Hepatocyte (in vitro differentiated cells): ENCODE measurements at regions not wholly inside any gene's neighbourhood (a gene's known extent, or its start where the extent isn't known, plus 50 kb on each side); places are given as distances from the start of the nearest gene placed in this dataset.

Experiments
- CTCF ChIP-seq: fragments of 200-600 bp; sonication (generic); IDR thresholded peaks from 2 replicates; pipeline ENCODE4 v1.5.1; 2016; ENCODE audit warnings: antibody characterized with exemption, mild to moderate bottlenecking; ENCODE audit not compliant: poor library complexity
- EZH2phosphoT487 ChIP-seq: fragments of 200-600 bp; sonication (generic); IDR thresholded peaks from one replicate; pipeline ENCODE4 v1.6.1; 2018; ENCODE audit warnings: antibody characterized with exemption, mild to moderate bottlenecking, low read depth, moderate library complexity; ENCODE audit not compliant: unreplicated experiment, severe bottlenecking

- no peak for TF ChIP-seq CTCF
- TF ChIP-seq EZH2phosphoT487: no peak
These were observed 155.9 kb upstream of the IRX5 start for GRCh38 chr16:54774768-54775167.
